H1 (cell line): ENCODE measurements at regions not wholly inside any gene's neighbourhood (a gene's known extent, or its start where the extent isn't known, plus 50 kb on each side); places are given as distances from the start of the nearest gene placed in this dataset.

ENCODE experiments used
- BACH1 ChIP-seq: IDR thresholded peaks from 2 replicates; pipeline ENCODE4 v1.6.1; 2012; ENCODE audit warnings: low read length, improper control_type of control experiment
- E2F6 ChIP-seq: IDR thresholded peaks from 2 replicates; pipeline ENCODE4 v1.6.1; 2012; ENCODE audit warnings: inconsistent platforms
- GTF2F1 ChIP-seq: IDR thresholded peaks from 2 replicates; pipeline ENCODE4 v1.6.1; 2012; ENCODE audit warnings: low read depth, low read length, improper control_type of control experiment, borderline replicate concordance
- HDAC2 ChIP-seq, 2 experiments: fragments of 300-600 bp in 1 of 2; sonication (generic) in 1 of 2; IDR thresholded peaks; 2 replicates each; pipeline ENCODE4 v1.6.1; 2011 to 2012; ENCODE audit warnings: low read depth in 2 of 2, low read length in 2 of 2, mild to moderate bottlenecking in 2 of 2, moderate library complexity in 2 of 2, borderline replicate concordance in 1 of 2, inconsistent platforms in 1 of 2
- JUND ChIP-seq: IDR thresholded peaks from 2 replicates; pipeline ENCODE4 v1.6.1; 2011; ENCODE audit warnings: mild to moderate bottlenecking, improper control_type of control experiment, low read length
- MAX ChIP-seq: IDR thresholded peaks from 2 replicates; pipeline ENCODE4 v1.6.1; 2012; ENCODE audit warnings: inconsistent platforms
- NRF1 ChIP-seq: IDR thresholded peaks from 2 replicates; pipeline ENCODE4 v1.6.1; 2011; ENCODE audit warnings: mild to moderate bottlenecking, low read depth, low read length, improper control_type of control experiment
- RFX5 ChIP-seq: IDR thresholded peaks from 2 replicates; pipeline ENCODE4 v1.6.1; 2011; ENCODE audit warnings: low read depth, low read length, improper control_type of control experiment, borderline replicate concordance
- SAP30 ChIP-seq: fragments of 300-600 bp; sonication (generic); IDR thresholded peaks from 2 replicates; pipeline ENCODE4 v1.7.1; 2012; ENCODE audit warnings: low read length, moderate library complexity, mild to moderate bottlenecking, inconsistent platforms; ENCODE audit not compliant: insufficient read depth, insufficient replicate concordance
- TEAD4 ChIP-seq: IDR thresholded peaks from 2 replicates; pipeline ENCODE4 v1.6.1; 2012; ENCODE audit warnings: low read depth, low read length, inconsistent platforms, mixed read lengths

- no peak for TF ChIP-seq JUND
- TF ChIP-seq BACH1 = no peak
- TF ChIP-seq RFX5 = no peak
- TF ChIP-seq NRF1 = no peak
- no peak for TF ChIP-seq SAP30
- TF ChIP-seq MAX = no peak
- TF ChIP-seq GTF2F1 = no peak
- no peak for TF ChIP-seq TEAD4
- no peak for TF ChIP-seq E2F6
- no peak for TF ChIP-seq HDAC2 (IDR thresholded peaks at IDR 0.05; ENCODE audit: borderline replicate concordance in 1 of 2, low read depth in 2 of 2, low read length in 2 of 2)
Measured at GRCh38 chr1:177547200-177547599, 376.4 kb downstream of the BRINP2 start (continued).
